Endothelial cell of umbilical vein (primary cell): ENCODE measurements at regions not wholly inside any gene's neighbourhood (a gene's known extent, or its start where the extent isn't known, plus 50 kb on each side); places are given as distances from the start of the nearest gene placed in this dataset.

Experiments
- BruUV-seq: library from RNA; stranded (reverse); fragments of 400-500 nt; replicated peaks from 2 replicates; lab custom pipeline; 2021; lab: Mats Ljungman, UMichigan
- CTCF ChIA-PET: fragments of 300-600, 350-600 bp; sonication (Branson Sonifier 250); formaldehyde crosslinking; loops from one replicate; lab custom pipeline; 2021; ENCODE audit warnings: antibody characterized with exemption, inconsistent platforms; lab: Charles Lee
- POLR2A ChIA-PET: fragments of 300-600, 350-600 bp; sonication (Branson Sonifier 250); formaldehyde crosslinking; loops from one replicate; lab custom pipeline; 2021; ENCODE audit warnings: antibody characterized with exemption, inconsistent platforms; lab: Charles Lee
- DNase-seq: peaks from one replicate; pipeline ENCODE4 v3.0.0-alpha.2; 2011; ENCODE audit warnings: low read depth, low spot score
- FAIRE-seq: peaks from 2 replicates; lab custom pipeline; 2011; peaks lifted over from hg19 to GRCh38; lab: Jason Lieb, UNC
- H2AFZ ChIP-seq: 2 replicates; pipeline ENCODE4 v1.6.0; 2012; ENCODE audit warnings: low read depth, low read length, control low read depth, inconsistent platforms
- H3K27ac ChIP-seq: 2 replicates; pipeline ENCODE4 v1.5.1; 2011; ENCODE audit warnings: low read depth, mild to moderate bottlenecking, control low read depth, low read length, moderate library complexity; ENCODE audit not compliant: insufficient read depth
- H3K27me3 ChIP-seq, 2 experiments: 2 replicates each; pipeline versions ENCODE4 v1.6.0 to v1.6.1; 2011; ENCODE audit warnings: low read length in 2 of 2, mixed read lengths in 1 of 2; ENCODE audit not compliant: control insufficient read depth in 2 of 2, insufficient read depth in 2 of 2
- H3K36me3 ChIP-seq, 2 experiments: 2 replicates in 1 of 2; 3 replicates in 1 of 2; pipeline ENCODE4 v1.5.1; 2011; ENCODE audit warnings: low read length in 2 of 2, mild to moderate bottlenecking in 1 of 2, moderate library complexity in 1 of 2; ENCODE audit not compliant: control insufficient read depth in 2 of 2, insufficient read depth in 2 of 2; ENCODE audit errors: extremely low read depth in 1 of 2
- H3K4me1 ChIP-seq: 3 replicates; pipeline ENCODE4 v1.5.1; 2011; ENCODE audit warnings: mild to moderate bottlenecking, low read length; ENCODE audit not compliant: control insufficient read depth, insufficient read depth; ENCODE audit errors: extremely low read depth
- H3K4me2 ChIP-seq: 2 replicates; pipeline ENCODE4 v1.6.1; 2011; ENCODE audit warnings: low read length, control low read depth, mixed read lengths; ENCODE audit not compliant: insufficient read depth
- H3K4me3 ChIP-seq, 3 experiments: fragments of 200-600 bp in 1 of 3; sonication (generic), shearing (Covaris generic) in 1 of 3; replicated peaks in 1 of 3; 2 replicates each; pipeline ENCODE4 v1.5.1; 2011 to 2016; ENCODE audit warnings: control low read depth in 3 of 3, low read length in 3 of 3, mild to moderate bottlenecking in 2 of 3, inconsistent platforms in 1 of 3, low read depth in 1 of 3, moderate library complexity in 1 of 3; ENCODE audit not compliant: insufficient read depth in 1 of 3
- H3K79me2 ChIP-seq: 2 replicates; pipeline ENCODE4 v1.6.0; 2012; ENCODE audit warnings: low read length, inconsistent platforms; ENCODE audit not compliant: control insufficient read depth, insufficient read depth
- H3K9ac ChIP-seq: replicated peaks from 2 replicates; pipeline ENCODE3; 2011; ENCODE audit warnings: low read length, control low read depth; ENCODE audit not compliant: insufficient read depth; ENCODE audit errors: extremely low read depth
- H3K9me1 ChIP-seq: replicated peaks from 3 replicates; pipeline ENCODE4 v1.6.0; 2011; ENCODE audit warnings: mild to moderate bottlenecking, low read length; ENCODE audit not compliant: control insufficient read depth, insufficient read depth; ENCODE audit errors: extremely low read depth
- H3K9me3 ChIP-seq: replicated peaks from 2 replicates; pipeline ENCODE4 v1.5.1; 2012; ENCODE audit warnings: low read length, inconsistent platforms; ENCODE audit not compliant: control insufficient read depth, insufficient read depth
- H4K20me1 ChIP-seq: replicated peaks from 2 replicates; pipeline ENCODE3; 2011; ENCODE audit warnings: mild to moderate bottlenecking, low read length; ENCODE audit not compliant: control insufficient read depth, insufficient read depth; ENCODE audit errors: extremely low read depth
- CTCF ChIP-seq, 2 donors: IDR thresholded peaks; 1 replicate in 1 of 2; 2 replicates in 1 of 2; pipeline ENCODE4 v1.5.1; 2011; ENCODE audit warnings: low read length in 2 of 2, mild to moderate bottlenecking in 2 of 2, moderate library complexity in 2 of 2, control low read depth in 1 of 2, inconsistent platforms in 1 of 2, low read depth in 1 of 2; ENCODE audit not compliant: insufficient read depth in 1 of 2; ENCODE audit errors: extremely low read depth in 1 of 2
- EZH2 ChIP-seq: IDR thresholded peaks from 2 replicates; pipeline ENCODE4 v1.6.1; 2012; ENCODE audit warnings: borderline replicate concordance, low read depth, mild to moderate bottlenecking, moderate library complexity, low read length, inconsistent platforms; ENCODE audit not compliant: severe bottlenecking
- FOS ChIP-seq: IDR thresholded peaks from 2 replicates; pipeline ENCODE4 v1.6.1; 2011; ENCODE audit warnings: mild to moderate bottlenecking, low read length, moderate library complexity, borderline replicate concordance; ENCODE audit not compliant: insufficient read depth
- GATA2 ChIP-seq: IDR thresholded peaks from 2 replicates; pipeline ENCODE4 v1.7.0; 2011; ENCODE audit warnings: low read depth, mild to moderate bottlenecking, moderate library complexity, mixed read lengths, low read length; ENCODE audit not compliant: insufficient read length, insufficient read depth
- JUN ChIP-seq: IDR thresholded peaks from 2 replicates; pipeline ENCODE4 v1.6.1; 2011; ENCODE audit warnings: borderline replicate concordance, low read depth; ENCODE audit not compliant: insufficient read length, insufficient read depth
- MYC ChIP-seq: IDR thresholded peaks from one replicate; pipeline ENCODE4 v1.6.1; 2011; ENCODE audit warnings: mild to moderate bottlenecking, low read depth, low read length
- POLR2A ChIP-seq: IDR thresholded peaks from 2 replicates; pipeline ENCODE4 v1.6.1; 2012; ENCODE audit warnings: low read depth, mild to moderate bottlenecking, control low read depth, low read length
- POLR2AphosphoS5 ChIP-seq: IDR thresholded peaks from 2 replicates; pipeline ENCODE4 v1.6.1; 2012; ENCODE audit warnings: low read depth, mild to moderate bottlenecking, control low read depth, low read length, moderate library complexity; ENCODE audit not compliant: insufficient read depth
- dilution Hi-C: fragments of 300-500 bp; cut with MboI; formaldehyde crosslinking; loops from one replicate; pipeline ENCODE4 v1.15.0; 2019; ENCODE audit warnings: low sequenced_read_pairs; ENCODE audit not compliant: extremely low pct_ligation_motif_present
- intact Hi-C: fragments of 100-400 bp; cut with micrococcal nuclease; formaldehyde crosslinking; loops from one replicate; pipeline ENCODE4 v1.10.0; 2022
- TF ChIP-seq, protein P1 (sequence below): IDR thresholded peaks from 2 replicates; pipeline ENCODE4 v1.6.1; 2011; ENCODE audit not compliant: insufficient read depth, insufficient read length

- BruUV-seq, result no TSS peak
Measured at GRCh38 chr4:64130907-64131306, 278.3 kb downstream of the TECRL start.

DNA sequence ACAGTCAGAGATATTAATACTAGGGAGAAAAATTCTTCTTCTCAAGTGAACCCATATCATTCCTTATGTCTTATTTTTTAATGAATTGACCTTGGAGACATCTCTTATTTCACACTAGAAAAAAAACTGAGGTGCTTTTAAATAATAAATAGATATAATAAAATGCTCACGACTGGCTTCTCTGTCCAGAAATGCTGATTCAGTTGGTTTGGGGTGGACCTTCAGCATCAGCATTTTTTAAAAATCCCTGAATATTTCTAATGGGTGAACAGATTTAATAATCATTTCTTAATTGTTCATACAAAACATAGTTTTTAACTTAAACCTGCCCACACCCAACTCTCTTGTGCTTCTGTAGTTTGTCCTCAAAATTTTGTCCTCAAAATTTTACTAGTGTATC lies 283.9 kb downstream of the TECRL start:
- dilution Hi-C loops, result no loop called here
- CTCF ChIA-PET, result no interaction called here

More at GRCh38 chr4:64130907-64131306, 278.3 kb downstream of the TECRL start:
- intact Hi-C loops, result no loop called here
- DNase-seq, result no peak
- no peaks in the 10 kb centered on the region for H4K20me1 ChIP-seq
- dilution Hi-C loops, result no loop called here
- no peaks in the 10 kb centered on the region for H3K4me1 ChIP-seq
- H3K36me3 ChIP-seq, result no peaks in the 10 kb centered on the region
- POLR2A ChIA-PET, result no interaction called here
- no peaks in the 10 kb centered on the region for H3K9me1 ChIP-seq
- CTCF ChIA-PET, result no interaction called here
- H3K4me3 ChIP-seq, result no peak overlapping the region
- no peaks in the 10 kb centered on the region for H3K9me3 ChIP-seq
- H3K27ac ChIP-seq, result no peak overlapping the region
- H3K79me2 ChIP-seq, result no peaks in the 10 kb centered on the region
- no peak overlapping the region for H3K4me2 ChIP-seq
- H3K27me3 ChIP-seq, result no peaks in the 10 kb centered on the region
- H3K9ac ChIP-seq, result no peak overlapping the region
- FAIRE-seq, result no peak
- no peak for TF ChIP-seq MYC
- no peak for TF ChIP-seq FOS
- no peak for TF ChIP-seq EZH2
- TF ChIP-seq POLR2A, result no peak
- no peak for TF ChIP-seq GATA2
- TF ChIP-seq JUN, result no peak
- TF ChIP-seq, protein P1, sequence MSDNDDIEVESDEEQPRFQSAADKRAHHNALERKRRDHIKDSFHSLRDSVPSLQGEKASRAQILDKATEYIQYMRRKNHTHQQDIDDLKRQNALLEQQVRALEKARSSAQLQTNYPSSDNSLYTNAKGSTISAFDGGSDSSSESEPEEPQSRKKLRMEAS, result no peak
- H2AFZ ChIP-seq, result no peak overlapping the region

More for the DNA sequence above, 283.9 kb downstream of the TECRL start:
- no TSS peak for BruUV-seq
- no peaks in the 10 kb centered on the region for H3K9me1 ChIP-seq
- no peak for FAIRE-seq
- intact Hi-C loops, result no loop called here
- no peak for DNase-seq
- H3K36me3 ChIP-seq, result no peaks in the 10 kb centered on the region
- TF ChIP-seq POLR2AphosphoS5, result no peak
- no peak for TF ChIP-seq CTCF (IDR thresholded peaks at IDR 0.05; ENCODE audit: extremely low read depth in 1 of 2, insufficient read depth in 1 of 2, low read depth in 1 of 2, low read length in 2 of 2)
- no peak for TF ChIP-seq EZH2
- no peak for TF ChIP-seq POLR2A
- TF ChIP-seq JUN, result no peak
- TF ChIP-seq MYC, result no peak
- TF ChIP-seq, protein P1, result no peak
- TF ChIP-seq FOS, result no peak
- TF ChIP-seq GATA2, result no peak
- no peak overlapping the region for H3K4me3 ChIP-seq
- no peaks in the 10 kb centered on the region for H3K79me2 ChIP-seq
- H3K27me3 ChIP-seq, result no peaks in the 10 kb centered on the region
- no peak overlapping the region for H3K27ac ChIP-seq
- no peak overlapping the region for H2AFZ ChIP-seq
- H3K9me3 ChIP-seq, result no peaks in the 10 kb centered on the region
- H3K4me2 ChIP-seq, result no peak overlapping the region
- no peaks in the 10 kb centered on the region for H4K20me1 ChIP-seq
- no peaks in the 10 kb centered on the region for H3K4me1 ChIP-seq
- POLR2A ChIA-PET, result no interaction called here
- H3K9ac ChIP-seq, result no peak overlapping the region
